GM12878 (cell line): ENCODE measurements at regions not wholly inside any gene's neighbourhood (a gene's known extent, or its start where the extent isn't known, plus 50 kb on each side); places are given as distances from the start of the nearest gene placed in this dataset.

Experiments
- ATAC-seq: fragments of 200-7000 bp; cut with Tn5 transposase; 3 replicates; pipeline ENCODE4 v1.9.1; 2020; ENCODE audit warnings: mild to moderate bottlenecking, moderate library complexity
- BruUV-seq: library from RNA; stranded (reverse); fragments of 400-500 nt; replicated peaks from 2 replicates; lab custom pipeline; 2021; lab: Mats Ljungman, UMichigan
- CTCF ChIA-PET: fragments of 300-600 bp; sonication (Branson Sonifier 250); formaldehyde crosslinking; extraction: SDS; loops from one replicate; lab custom pipeline; 2021; ENCODE audit warnings: inconsistent platforms; lab: Yijun Ruan, JAX
- POLR2A ChIA-PET: fragments of 350-600 bp; formaldehyde crosslinking; extraction: SDS; loops from one replicate; lab custom pipeline; 2021; ENCODE audit warnings: inconsistent platforms; lab: Charles Lee
- RAD21 ChIA-PET: fragments of 300-600 bp; sonication (Branson Sonifier 250); formaldehyde crosslinking; loops from one replicate; lab custom pipeline; 2023; ENCODE audit warnings: antibody characterized with exemption; ENCODE audit not compliant: unreplicated experiment; lab: Charles Lee
- SMC1A ChIA-PET: fragments of 300-600 bp; sonication (Branson Sonifier 250); formaldehyde crosslinking; loops from one replicate; lab custom pipeline; 2023; ENCODE audit not compliant: unreplicated experiment, uncharacterized antibody; lab: Charles Lee
- DNase-seq: peaks from one replicate; pipeline ENCODE4 v3.0.0-alpha.2; 2011; ENCODE audit warnings: low read depth, low spot score
- FAIRE-seq: peaks from 3 replicates; lab custom pipeline; 2011; peaks lifted over from hg19 to GRCh38; lab: Jason Lieb, UNC
- H2AFZ ChIP-seq: 2 replicates; pipeline ENCODE4 v1.6.0; 2011; ENCODE audit warnings: low read depth, low read length, control low read depth; ENCODE audit not compliant: control insufficient read depth
- H3K27ac ChIP-seq: 2 replicates; pipeline ENCODE4 v1.5.1; 2011; ENCODE audit warnings: control low read depth; ENCODE audit not compliant: control insufficient read depth, insufficient read depth
- H3K27me3 ChIP-seq, 2 experiments: replicated peaks in 1 of 2; 2 replicates each; pipeline versions ENCODE4 v1.6.0 to v1.6.1; 2011; ENCODE audit warnings: low read length in 1 of 2; ENCODE audit not compliant: control insufficient read depth in 2 of 2, insufficient read depth in 2 of 2
- H3K36me3 ChIP-seq, 2 experiments: 2 replicates each; pipeline ENCODE4 v1.5.1; 2011; ENCODE audit warnings: low read length in 1 of 2; ENCODE audit not compliant: control insufficient read depth in 2 of 2, insufficient read depth in 2 of 2
- H3K4me1 ChIP-seq: 2 replicates; pipeline ENCODE4 v1.6.1; 2011; ENCODE audit warnings: mild to moderate bottlenecking, low read length, moderate library complexity, mixed read lengths; ENCODE audit not compliant: control insufficient read depth, insufficient read depth
- H3K4me2 ChIP-seq: 2 replicates; pipeline ENCODE4 v1.6.0; 2011; ENCODE audit warnings: control low read depth; ENCODE audit not compliant: control insufficient read depth, insufficient read depth
- H3K4me3 ChIP-seq: fragments of 200-600 bp; sonication (generic); 2 replicates; pipeline ENCODE4 v1.5.1; 2016
- H3K79me2 ChIP-seq: 2 replicates; pipeline ENCODE4 v1.6.0; 2011; ENCODE audit warnings: low read length; ENCODE audit not compliant: control insufficient read depth, insufficient read depth
- H3K9ac ChIP-seq: 2 replicates; pipeline ENCODE4 v1.8.0; 2011; ENCODE audit warnings: low read length, control low read depth, mixed read lengths; ENCODE audit not compliant: control insufficient read depth, insufficient read depth
- H3K9me3 ChIP-seq: replicated peaks from 3 replicates; pipeline ENCODE4 v1.5.1; 2011; ENCODE audit warnings: mild to moderate bottlenecking, low read length; ENCODE audit not compliant: control insufficient read depth, insufficient read depth
- H4K20me1 ChIP-seq: 2 replicates; pipeline ENCODE4 v1.6.0; 2011; ENCODE audit not compliant: control insufficient read depth, insufficient read depth
- FOS ChIP-seq: IDR thresholded peaks from 3 replicates; pipeline ENCODE4 v1.6.1; 2011; ENCODE audit warnings: borderline replicate concordance; ENCODE audit not compliant: insufficient read length; ENCODE audit errors: extremely low read depth
- NKRF ChIP-seq: fragments of 450-650 bp; conservative IDR thresholded peaks from 2 replicates; pipeline ENCODE4 v1.6.1; 2017; ENCODE audit warnings: mild to moderate bottlenecking, moderate library complexity
- SREBF2 ChIP-seq: IDR thresholded peaks from 2 replicates; pipeline ENCODE4 v1.6.1; 2012; ENCODE audit warnings: mild to moderate bottlenecking, low read length
- ZBTB40 ChIP-seq: fragments of 450-650 bp; IDR thresholded peaks from 2 replicates; pipeline ENCODE4 v1.6.1; 2016; ENCODE audit warnings: mild to moderate bottlenecking, moderate library complexity, borderline replicate concordance
- ZNF24 ChIP-seq: fragments of 450-650 bp; IDR thresholded peaks from 2 replicates; pipeline ENCODE4 v1.6.1; 2017; ENCODE audit warnings: antibody characterized with exemption, mild to moderate bottlenecking
- WGBS: methylation state at CpG from one replicate; pipeline ENCODE4 v1.1.6; 2016; ENCODE audit warnings: low lambda C conversion rate; ENCODE audit not compliant: insufficient replicate concordance, insufficient coverage; ENCODE audit errors: missing lambda C conversion rate; 5-methylcytosine and 5-hydroxymethylcytosine counted together
- in situ Hi-C: fragments of 300-500 bp; cut with MboI; formaldehyde crosslinking; loops from 9 replicates; pipeline ENCODE4 v1.14.3; 2018; ENCODE audit warnings: mixed read lengths
- intact Hi-C: fragments of 100-400 bp; cut with micrococcal nuclease; formaldehyde crosslinking; loops from one replicate; pipeline ENCODE4 v1.14.2; 2022; ENCODE audit not compliant: unreplicated experiment

- RAD21 ChIA-PET = no interaction called here
- Histone ChIP-seq H4K20me1 (no peaks in the 10 kb centered on the region), H3K4me3 (no peak overlapping the region), H3K4me1 (no peaks in the 10 kb centered on the region), H3K79me2 (no peaks in the 10 kb centered on the region), H3K36me3 (no peaks in the 10 kb centered on the region), H3K27ac (no peak overlapping the region), H3K9ac (no peak overlapping the region), H3K9me3 (no peaks in the 10 kb centered on the region), H3K4me2 (no peak overlapping the region), H3K27me3 (no peaks in the 10 kb centered on the region), H2AFZ (no peak overlapping the region)
- SMC1A ChIA-PET = interaction anchor here (1.1 kb wide), 1 partner anchor 106 kb away, joined by 3 read pairs; no protein-coding TSS in a partner anchor
- no peak for FAIRE-seq
- no peak for DNase-seq
- in situ Hi-C loops = no loop called here
- no TSS peak for BruUV-seq
- 51% methylated on average over 25 of the region's 25 CpGs for WGBS
- POLR2A ChIA-PET = no interaction called here
- CTCF ChIA-PET = no interaction called here
- intact Hi-C loops = no loop called here
- TF ChIP-seq ZNF24 (no peak), FOS (no peak), SREBF2 (no peak), NKRF (no peak), ZBTB40 (no peak)
- no peak for ATAC-seq
Observed at GRCh38 chr6:167570460-167571400, 245.8 kb downstream of the TTLL2 start.
